ENCODE measurements at regions not wholly inside any gene's neighbourhood (a gene's known extent, or its start where the extent isn't known, plus 50 kb on each side); places are given as distances from the start of the nearest gene placed in this dataset.
A peak's percentile ranks its signal among the peaks of the same experiment; 100 is the strongest.
"Not testable (repeated sequence)": the region's sequence is repeated elsewhere in the genome, so short reads cannot be mapped to it uniquely, and the experiment has no call there.

- no peak overlapping the region for H3K4me3 ChIP-seq (ENCODE audit: low read length)
- DNase-seq (ENCODE audit: low read depth), result no peak
- TF ChIP-seq CTCF (conservative IDR thresholded peaks at IDR 0.05; ENCODE audit: low read length), result no peak
Measured at GRCh38 chr5:2094616-2094995, 211.9 kb upstream of the IRX4 start.

GRCh38 chr5:2093859-2094615 lies 211.3 kb upstream of the IRX4 start:
- H3K4me3 ChIP-seq (ENCODE audit: low read length), result no peak overlapping the region
- peak; percentile 5 for DNase-seq (ENCODE audit: low read depth)
- TF ChIP-seq CTCF (conservative IDR thresholded peaks at IDR 0.05; ENCODE audit: low read length), result no peak

- no peak for TF ChIP-seq CTCF (conservative IDR thresholded peaks at IDR 0.05; ENCODE audit: low read length)
- no peak for DNase-seq (ENCODE audit: low read depth)
- H3K4me3 ChIP-seq (ENCODE audit: low read length), result no peak overlapping the region
Measured at GRCh38 chr5:2091921-2092320, 209.2 kb upstream of the IRX4 start.

GRCh38 chr5:2087980-2088379 lies 205.3 kb upstream of the IRX4 start:
- TF ChIP-seq CTCF (conservative IDR thresholded peaks at IDR 0.05; ENCODE audit: low read length), result no peak
- no peak overlapping the region for H3K4me3 ChIP-seq (ENCODE audit: low read length)
- no peak for DNase-seq (ENCODE audit: low read depth)

GRCh38 chr5:2075365-2075764 lies 192.6 kb upstream of the IRX4 start:
- no peak for TF ChIP-seq CTCF (conservative IDR thresholded peaks at IDR 0.05; ENCODE audit: low read length)
- no peak for DNase-seq (ENCODE audit: low read depth)
- H3K4me3 ChIP-seq (ENCODE audit: low read length), result no peak overlapping the region

GRCh38 chr5:2071562-2071961 lies 188.8 kb upstream of the IRX4 start:
- DNase-seq (ENCODE audit: low read depth), result no peak
- no peak for TF ChIP-seq CTCF (conservative IDR thresholded peaks at IDR 0.05; ENCODE audit: low read length)
- H3K4me3 ChIP-seq (ENCODE audit: low read length), result no peak overlapping the region

- not testable (repeated sequence) for H3K4me3 ChIP-seq (ENCODE audit: low read length); DNase-seq (ENCODE audit: low read depth)
Measured at GRCh38 chr5:2070787-2071186, 188.1 kb upstream of the IRX4 start.

Measured in AG10803 (cell line).